Right atrium auricular region (tissue), 2 donors: ENCODE measurements at regions not wholly inside any gene's neighbourhood (a gene's known extent, or its start where the extent isn't known, plus 50 kb on each side); places are given as distances from the start of the nearest gene placed in this dataset.

Experiments used
- DNase-seq: peaks from one replicate; pipeline ENCODE4 v3.0.0-alpha.2; 2019; ENCODE audit warnings: low spot score
- H3K27ac ChIP-seq, 2 donors: fragments of 200-600 bp; sonication (generic); 1 replicate in 1 of 2; 2 replicates in 1 of 2; pipeline ENCODE4 v1.5.1; 2016 to 2019
- H3K27me3 ChIP-seq, 2 donors: fragments of 200-600 bp; sonication (generic); one replicate each; pipeline versions ENCODE4 v1.5.1 to v1.6.0; 2017 to 2019
- H3K36me3 ChIP-seq: fragments of 200-600 bp; sonication (generic); one replicate; pipeline ENCODE4 v1.5.1; 2016
- H3K4me1 ChIP-seq, 2 donors: fragments of 200-600 bp; sonication (generic); one replicate each; pipeline versions ENCODE4 v1.5.1 to v1.6.0; 2017 to 2019
- H3K4me3 ChIP-seq, 2 donors: fragments of 200-600 bp; sonication (generic); 1 replicate in 1 of 2; 2 replicates in 1 of 2; pipeline ENCODE4 v1.5.1; 2017 to 2019; ENCODE audit warnings: mild to moderate bottlenecking in 1 of 2, moderate library complexity in 1 of 2
- H3K9me3 ChIP-seq, 2 donors: fragments of 200-600 bp; sonication (generic); one replicate each; pipeline ENCODE4 v1.5.1; 2019
- TF ChIP-seq, protein P1 (sequence below), 2 donors: fragments of 200-600 bp; sonication (generic); IDR thresholded peaks; one replicate each; pipeline ENCODE4 v1.5.1; 2019; ENCODE audit warnings: antibody characterized with exemption in 2 of 2

DNA sequence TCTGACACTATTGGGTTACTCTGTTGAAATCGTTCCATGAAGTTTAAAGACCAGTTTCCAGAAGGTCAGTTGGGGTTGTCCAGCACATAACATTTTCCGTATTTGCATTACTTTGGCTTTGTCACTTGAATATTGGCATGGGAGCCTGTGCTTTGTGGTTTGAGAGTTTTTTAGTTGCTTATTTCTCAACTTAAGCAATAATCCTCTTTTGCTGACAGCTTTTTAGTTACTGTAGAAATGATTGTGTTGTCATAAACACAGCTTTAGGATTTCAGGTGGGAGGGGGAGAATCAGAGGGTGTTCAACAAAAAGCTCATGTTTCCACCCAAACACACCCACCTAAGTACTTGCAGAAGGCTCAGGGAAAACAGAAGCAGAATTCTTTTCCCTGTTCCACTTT, 210.7 kb upstream of the TLL1 start:
- no peak for DNase-seq
- H3K4me1 ChIP-seq = no peaks in the 10 kb centered on the region
- H3K36me3 ChIP-seq = no peaks in the 10 kb centered on the region
- H3K27me3 ChIP-seq = no peaks in the 10 kb centered on the region
- H3K27ac ChIP-seq = no peak overlapping the region
- no peaks in the 10 kb centered on the region for H3K9me3 ChIP-seq
- TF ChIP-seq, protein P1, sequence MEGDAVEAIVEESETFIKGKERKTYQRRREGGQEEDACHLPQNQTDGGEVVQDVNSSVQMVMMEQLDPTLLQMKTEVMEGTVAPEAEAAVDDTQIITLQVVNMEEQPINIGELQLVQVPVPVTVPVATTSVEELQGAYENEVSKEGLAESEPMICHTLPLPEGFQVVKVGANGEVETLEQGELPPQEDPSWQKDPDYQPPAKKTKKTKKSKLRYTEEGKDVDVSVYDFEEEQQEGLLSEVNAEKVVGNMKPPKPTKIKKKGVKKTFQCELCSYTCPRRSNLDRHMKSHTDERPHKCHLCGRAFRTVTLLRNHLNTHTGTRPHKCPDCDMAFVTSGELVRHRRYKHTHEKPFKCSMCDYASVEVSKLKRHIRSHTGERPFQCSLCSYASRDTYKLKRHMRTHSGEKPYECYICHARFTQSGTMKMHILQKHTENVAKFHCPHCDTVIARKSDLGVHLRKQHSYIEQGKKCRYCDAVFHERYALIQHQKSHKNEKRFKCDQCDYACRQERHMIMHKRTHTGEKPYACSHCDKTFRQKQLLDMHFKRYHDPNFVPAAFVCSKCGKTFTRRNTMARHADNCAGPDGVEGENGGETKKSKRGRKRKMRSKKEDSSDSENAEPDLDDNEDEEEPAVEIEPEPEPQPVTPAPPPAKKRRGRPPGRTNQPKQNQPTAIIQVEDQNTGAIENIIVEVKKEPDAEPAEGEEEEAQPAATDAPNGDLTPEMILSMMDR (IDR thresholded peaks at IDR 0.05) = no peak
- H3K4me3 ChIP-seq = no peak overlapping the region

DNA sequence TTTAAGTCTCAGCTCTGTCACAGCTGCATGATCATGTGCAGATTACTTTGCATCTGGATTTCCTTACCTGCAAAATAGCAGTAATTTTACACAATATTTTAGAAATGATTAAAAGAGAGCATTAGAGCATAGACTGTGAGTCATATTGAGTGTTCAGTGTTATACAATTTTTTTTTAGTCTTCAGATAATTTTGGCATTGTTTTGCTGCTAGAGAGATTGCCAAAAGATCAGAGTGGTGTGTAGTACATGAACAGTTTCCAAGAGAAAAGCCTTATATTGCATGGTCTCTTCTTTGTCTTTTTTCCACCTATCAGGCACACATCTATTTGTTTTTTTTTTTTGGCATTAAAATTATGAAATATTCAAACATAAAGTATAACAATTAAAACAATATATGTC, 209.6 kb upstream of the TLL1 start:
- H3K4me3 ChIP-seq = no peak overlapping the region
- H3K27ac ChIP-seq = no peak overlapping the region
- H3K4me1 ChIP-seq = no peaks in the 10 kb centered on the region
- H3K9me3 ChIP-seq = no peaks in the 10 kb centered on the region
- DNase-seq = no peak
- no peaks in the 10 kb centered on the region for H3K27me3 ChIP-seq
- no peaks in the 10 kb centered on the region for H3K36me3 ChIP-seq
- TF ChIP-seq, protein P1 (IDR thresholded peaks at IDR 0.05) = no peak

DNA sequence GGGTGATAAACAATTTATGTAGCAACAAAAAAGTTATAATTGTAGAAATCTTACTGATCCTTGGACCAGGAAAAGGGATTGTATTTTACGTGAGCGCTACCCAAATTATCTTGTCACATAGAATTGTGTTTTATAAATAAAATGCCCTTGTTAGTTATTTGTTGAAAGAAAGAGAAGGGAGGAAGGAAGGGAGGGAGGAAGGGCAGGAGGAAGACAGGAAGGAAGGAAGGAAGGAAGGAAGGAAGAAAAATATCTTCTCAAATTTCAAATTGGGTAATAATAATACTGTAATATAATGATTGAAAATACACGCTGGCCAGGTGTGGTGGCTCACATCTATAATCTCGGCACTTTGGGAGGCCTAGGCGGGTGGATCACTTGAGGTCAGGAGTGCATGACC, 206.2 kb upstream of the TLL1 start:
- Histone ChIP-seq H3K27me3 (no peaks in the 10 kb centered on the region), H3K4me1 (no peaks in the 10 kb centered on the region), H3K4me3 (no peak overlapping the region), H3K9me3 (no peaks in the 10 kb centered on the region), H3K36me3 (no peaks in the 10 kb centered on the region), H3K27ac (no peak overlapping the region)
- no peak for DNase-seq
- TF ChIP-seq, protein P1 (IDR thresholded peaks at IDR 0.05) = no peak

GRCh38 chr4:165667969-165668368, 205.1 kb upstream of the TLL1 start:
- Histone ChIP-seq H3K27ac (no peak overlapping the region), H3K4me3 (no peak overlapping the region), H3K9me3 (no peaks in the 10 kb centered on the region), H3K27me3 (no peaks in the 10 kb centered on the region), H3K4me1 (no peaks in the 10 kb centered on the region), H3K36me3 (no peaks in the 10 kb centered on the region)
- TF ChIP-seq, protein P1 (IDR thresholded peaks at IDR 0.05) = no peak
- no peak for DNase-seq

DNA sequence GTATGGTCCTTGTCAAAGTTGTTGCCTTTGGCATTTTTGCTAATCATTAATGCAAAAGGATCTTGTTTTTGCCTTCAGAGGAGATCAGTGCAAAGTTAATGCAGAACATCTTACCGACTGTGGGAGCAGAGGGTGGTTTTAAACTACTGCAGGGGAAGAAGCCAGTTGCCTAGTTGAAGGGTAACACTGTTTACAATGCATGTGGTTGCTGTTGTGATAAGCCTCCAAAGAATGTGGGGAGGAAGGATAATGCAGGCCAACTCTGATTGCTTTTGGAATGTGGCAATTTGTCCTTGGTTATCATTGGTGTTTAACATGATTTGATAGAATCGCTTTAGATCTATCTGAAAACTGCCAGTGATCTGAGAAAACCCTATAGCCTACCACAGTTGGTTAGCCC, 204.3 kb upstream of the TLL1 start:
- no peaks in the 10 kb centered on the region for H3K36me3 ChIP-seq
- DNase-seq = no peak
- no peaks in the 10 kb centered on the region for H3K4me1 ChIP-seq
- no peaks in the 10 kb centered on the region for H3K27me3 ChIP-seq
- TF ChIP-seq, protein P1 (IDR thresholded peaks at IDR 0.05) = no peak
- H3K9me3 ChIP-seq = no peaks in the 10 kb centered on the region
- no peak overlapping the region for H3K27ac ChIP-seq
- no peak overlapping the region for H3K4me3 ChIP-seq

DNA sequence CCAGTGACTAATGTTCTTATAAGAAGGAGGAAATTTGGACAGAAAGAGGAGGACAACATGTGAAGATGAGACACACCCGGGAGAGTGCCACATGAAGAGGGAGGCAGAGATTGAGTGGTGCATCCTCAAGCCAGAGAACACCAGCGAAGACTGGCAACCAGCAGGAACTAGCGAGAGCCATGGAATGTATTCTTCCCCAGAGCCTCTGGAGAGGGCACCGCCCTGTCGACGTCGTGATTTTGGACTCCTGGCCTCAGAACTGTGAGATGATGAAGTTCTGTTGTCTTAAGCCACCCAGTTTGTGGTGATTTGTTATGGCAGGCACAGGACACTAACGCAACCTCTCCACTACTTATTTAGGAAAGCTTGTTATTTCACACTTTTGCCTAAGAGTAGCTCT, 196.0 kb upstream of the TLL1 start:
- H3K4me3 ChIP-seq = no peak overlapping the region
- H3K9me3 ChIP-seq = no peaks in the 10 kb centered on the region
- H3K27me3 ChIP-seq = no peaks in the 10 kb centered on the region
- DNase-seq = no peak
- no peaks in the 10 kb centered on the region for H3K4me1 ChIP-seq
- H3K36me3 ChIP-seq = no peaks in the 10 kb centered on the region
- H3K27ac ChIP-seq = no peak overlapping the region
- TF ChIP-seq, protein P1 (IDR thresholded peaks at IDR 0.05) = no peak
